ENCODE measurements at regions not wholly inside any gene's neighbourhood (a gene's known extent, or its start where the extent isn't known, plus 50 kb on each side); places are given as distances from the start of the nearest gene placed in this dataset.

DNA sequence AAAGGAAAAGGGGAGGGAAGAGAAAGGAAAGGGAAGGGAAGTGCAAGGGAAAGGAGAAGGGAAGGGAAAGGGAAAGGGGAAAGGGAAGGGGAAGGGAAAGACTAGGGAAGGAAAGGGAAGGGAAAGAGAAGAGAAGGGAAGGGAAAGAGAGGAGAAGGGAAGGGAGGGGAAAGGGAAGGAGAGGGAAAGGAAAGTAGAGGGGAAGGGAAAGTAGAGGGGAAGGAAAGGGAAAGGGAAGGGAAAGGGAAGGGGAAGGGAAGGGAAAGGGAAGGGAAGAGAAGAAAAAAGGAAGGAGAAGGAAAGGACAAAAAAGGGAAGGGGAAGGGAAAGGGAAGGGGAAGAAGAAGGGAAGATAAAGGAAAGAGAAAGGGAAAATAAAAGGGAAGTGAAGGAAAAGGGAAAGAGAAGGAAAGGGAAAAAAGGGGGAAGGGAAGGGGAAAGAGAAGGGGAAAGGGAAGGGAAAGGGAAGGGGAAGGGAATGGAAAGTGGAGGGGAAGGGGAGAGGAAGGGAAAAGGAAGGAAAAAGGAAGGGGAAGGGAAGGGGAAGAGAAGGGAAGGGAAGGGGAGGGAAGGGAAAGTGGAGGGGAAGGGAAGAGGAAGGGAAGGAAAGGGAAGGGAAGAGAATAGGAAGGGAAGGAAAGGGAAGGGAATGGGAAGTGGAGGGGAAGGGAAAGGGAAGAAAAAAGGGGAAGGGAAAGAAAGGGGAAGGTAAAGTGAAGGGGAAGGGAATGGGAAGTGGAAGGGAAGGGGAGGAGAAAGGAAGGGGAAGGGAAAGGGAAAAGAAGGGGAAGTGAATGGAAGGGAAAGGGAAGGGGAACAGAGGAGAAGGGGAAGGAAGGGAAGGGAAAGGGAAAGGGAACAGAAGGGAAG is 138.2 kb downstream of the SPATA19 start:
- no peaks in the 10 kb centered on the region for H3K4me1 ChIP-seq (ENCODE audit: control insufficient read depth, insufficient read depth, low read length)
- POLR2A ChIA-PET = no interaction called here
- no peaks in the 10 kb centered on the region for H3K9me3 ChIP-seq (ENCODE audit: control insufficient read depth, insufficient read depth, low read depth, low read length)
- no peak overlapping the region for H3K27ac ChIP-seq (ENCODE audit: low read length)
- H3K4me3 ChIP-seq (ENCODE audit: low read depth in 2 of 2, low read length in 2 of 2) = no peak overlapping the region
- H3K27me3 ChIP-seq (ENCODE audit: control insufficient read depth, insufficient read depth, low read length) = peaks cover 2% of the 10 kb centered on the region; the same call in 1 of the 2 replicates
- no peak for DNase-seq (ENCODE audit: low read depth, low spot score)
- TF ChIP-seq POLR2AphosphoS5 (IDR thresholded peaks at IDR 0.05; ENCODE audit: low read depth, low read length) = no peak
- TF ChIP-seq, protein P1, sequence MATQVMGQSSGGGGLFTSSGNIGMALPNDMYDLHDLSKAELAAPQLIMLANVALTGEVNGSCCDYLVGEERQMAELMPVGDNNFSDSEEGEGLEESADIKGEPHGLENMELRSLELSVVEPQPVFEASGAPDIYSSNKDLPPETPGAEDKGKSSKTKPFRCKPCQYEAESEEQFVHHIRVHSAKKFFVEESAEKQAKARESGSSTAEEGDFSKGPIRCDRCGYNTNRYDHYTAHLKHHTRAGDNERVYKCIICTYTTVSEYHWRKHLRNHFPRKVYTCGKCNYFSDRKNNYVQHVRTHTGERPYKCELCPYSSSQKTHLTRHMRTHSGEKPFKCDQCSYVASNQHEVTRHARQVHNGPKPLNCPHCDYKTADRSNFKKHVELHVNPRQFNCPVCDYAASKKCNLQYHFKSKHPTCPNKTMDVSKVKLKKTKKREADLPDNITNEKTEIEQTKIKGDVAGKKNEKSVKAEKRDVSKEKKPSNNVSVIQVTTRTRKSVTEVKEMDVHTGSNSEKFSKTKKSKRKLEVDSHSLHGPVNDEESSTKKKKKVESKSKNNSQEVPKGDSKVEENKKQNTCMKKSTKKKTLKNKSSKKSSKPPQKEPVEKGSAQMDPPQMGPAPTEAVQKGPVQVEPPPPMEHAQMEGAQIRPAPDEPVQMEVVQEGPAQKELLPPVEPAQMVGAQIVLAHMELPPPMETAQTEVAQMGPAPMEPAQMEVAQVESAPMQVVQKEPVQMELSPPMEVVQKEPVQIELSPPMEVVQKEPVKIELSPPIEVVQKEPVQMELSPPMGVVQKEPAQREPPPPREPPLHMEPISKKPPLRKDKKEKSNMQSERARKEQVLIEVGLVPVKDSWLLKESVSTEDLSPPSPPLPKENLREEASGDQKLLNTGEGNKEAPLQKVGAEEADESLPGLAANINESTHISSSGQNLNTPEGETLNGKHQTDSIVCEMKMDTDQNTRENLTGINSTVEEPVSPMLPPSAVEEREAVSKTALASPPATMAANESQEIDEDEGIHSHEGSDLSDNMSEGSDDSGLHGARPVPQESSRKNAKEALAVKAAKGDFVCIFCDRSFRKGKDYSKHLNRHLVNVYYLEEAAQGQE (IDR thresholded peaks at IDR 0.05; ENCODE audit: insufficient read depth in 1 of 2, low read depth in 2 of 2, low read length in 1 of 2) = no peak
- no peak for TF ChIP-seq TCF7L2 (IDR thresholded peaks at IDR 0.05; ENCODE audit: low read depth, low read length)
- no peak for TF ChIP-seq CTCF (IDR thresholded peaks at IDR 0.05)
- TF ChIP-seq SIN3A (IDR thresholded peaks at IDR 0.05; ENCODE audit: borderline replicate concordance, insufficient read depth, low read depth, low read length) = no peak
- H3K36me3 ChIP-seq (ENCODE audit: control insufficient read depth, insufficient read depth, low read length) = no peaks in the 10 kb centered on the region
- intact Hi-C loops (cut with micrococcal nuclease; ENCODE audit: unreplicated experiment) = no loop called here
- CTCF ChIA-PET = no interaction called here
- in situ Hi-C loops (cut with HindIII; ENCODE audit: low pct_unique_long_range_greater_than_20kb, low sequenced_read_pairs) = no loop called here
- ATAC-seq = no peak
- no TSS peak for BruUV-seq (replicated peaks)

GRCh38 chr11:133705873-133706272 is 139.4 kb downstream of the SPATA19 start:
- intact Hi-C loops (cut with micrococcal nuclease; ENCODE audit: unreplicated experiment) (no loop called here), in situ Hi-C loops (cut with HindIII; ENCODE audit: low pct_unique_long_range_greater_than_20kb, low sequenced_read_pairs) (no loop called here)
- ChIA-PET CTCF (no interaction called here), POLR2A (no interaction called here)
- Histone ChIP-seq H3K9me3 (ENCODE audit: control insufficient read depth, insufficient read depth, low read depth, low read length) (no peaks in the 10 kb centered on the region), H3K27ac (ENCODE audit: low read length) (no peak overlapping the region), H3K27me3 (ENCODE audit: control insufficient read depth, insufficient read depth, low read length) (no peaks in the 10 kb centered on the region; the same call in 1 of the 2 replicates), H3K4me3 (ENCODE audit: low read depth in 2 of 2, low read length in 2 of 2) (no peak overlapping the region), H3K36me3 (ENCODE audit: control insufficient read depth, insufficient read depth, low read length) (no peaks in the 10 kb centered on the region), H3K4me1 (ENCODE audit: control insufficient read depth, insufficient read depth, low read length) (no peaks in the 10 kb centered on the region)
- ATAC-seq = no peak
- TF ChIP-seq, protein P1 (IDR thresholded peaks at IDR 0.05; ENCODE audit: insufficient read depth in 1 of 2, low read depth in 2 of 2, low read length in 1 of 2) = no peak
- TF ChIP-seq POLR2AphosphoS5 (IDR thresholded peaks at IDR 0.05; ENCODE audit: low read depth, low read length) = no peak
- TF ChIP-seq CTCF (IDR thresholded peaks at IDR 0.05) = no peak
- no peak for TF ChIP-seq SIN3A (IDR thresholded peaks at IDR 0.05; ENCODE audit: borderline replicate concordance, insufficient read depth, low read depth, low read length)
- TF ChIP-seq TCF7L2 (IDR thresholded peaks at IDR 0.05; ENCODE audit: low read depth, low read length) = no peak
- no TSS peak for BruUV-seq (replicated peaks)
- no peak for DNase-seq (ENCODE audit: low read depth, low spot score)

All from Panc1 (cell line).